ENCODE measurements at regions not wholly inside any gene's neighbourhood (a gene's known extent, or its start where the extent isn't known, plus 50 kb on each side); places are given as distances from the start of the nearest gene placed in this dataset.

DNA sequence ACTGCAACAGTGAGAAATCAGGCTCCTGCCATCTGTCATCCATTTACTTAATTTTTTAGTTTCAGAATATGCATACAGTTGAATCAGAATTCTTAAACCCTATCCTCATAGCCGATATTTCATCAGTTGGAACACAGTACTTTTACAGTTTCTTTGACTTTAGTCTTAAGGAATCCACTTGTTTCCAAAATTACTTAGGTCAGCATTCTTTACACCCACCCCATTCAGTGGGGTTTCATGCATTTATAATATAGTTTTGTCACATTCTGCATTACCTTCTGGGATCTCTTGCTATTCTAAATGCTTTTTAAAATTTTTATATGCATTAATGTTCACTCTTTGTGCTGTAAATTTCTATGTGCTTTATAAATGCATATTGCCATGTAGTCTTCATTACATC lies 400.4 kb upstream of the LRRTM4 start:
- TF ChIP-seq POLR2A (IDR thresholded peaks at IDR 0.05) (no peak), POLR2AphosphoS5 (IDR thresholded peaks at IDR 0.05) (no peak)
- TF ChIP-seq, protein P1, sequence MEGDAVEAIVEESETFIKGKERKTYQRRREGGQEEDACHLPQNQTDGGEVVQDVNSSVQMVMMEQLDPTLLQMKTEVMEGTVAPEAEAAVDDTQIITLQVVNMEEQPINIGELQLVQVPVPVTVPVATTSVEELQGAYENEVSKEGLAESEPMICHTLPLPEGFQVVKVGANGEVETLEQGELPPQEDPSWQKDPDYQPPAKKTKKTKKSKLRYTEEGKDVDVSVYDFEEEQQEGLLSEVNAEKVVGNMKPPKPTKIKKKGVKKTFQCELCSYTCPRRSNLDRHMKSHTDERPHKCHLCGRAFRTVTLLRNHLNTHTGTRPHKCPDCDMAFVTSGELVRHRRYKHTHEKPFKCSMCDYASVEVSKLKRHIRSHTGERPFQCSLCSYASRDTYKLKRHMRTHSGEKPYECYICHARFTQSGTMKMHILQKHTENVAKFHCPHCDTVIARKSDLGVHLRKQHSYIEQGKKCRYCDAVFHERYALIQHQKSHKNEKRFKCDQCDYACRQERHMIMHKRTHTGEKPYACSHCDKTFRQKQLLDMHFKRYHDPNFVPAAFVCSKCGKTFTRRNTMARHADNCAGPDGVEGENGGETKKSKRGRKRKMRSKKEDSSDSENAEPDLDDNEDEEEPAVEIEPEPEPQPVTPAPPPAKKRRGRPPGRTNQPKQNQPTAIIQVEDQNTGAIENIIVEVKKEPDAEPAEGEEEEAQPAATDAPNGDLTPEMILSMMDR (IDR thresholded peaks at IDR 0.05): no peak
- DNase-seq (ENCODE audit: low spot score in 2 of 2): no peak
- intact Hi-C loops (cut with DNase I; ENCODE audit: low total_unique reads): no loop called here
- H3K27ac ChIP-seq: no peak overlapping the region
- H3K9me3 ChIP-seq: no peaks in the 10 kb centered on the region
- no peaks in the 10 kb centered on the region for H3K4me1 ChIP-seq
- H3K36me3 ChIP-seq: no peaks in the 10 kb centered on the region
- H3K4me3 ChIP-seq: no peak overlapping the region
- no peaks in the 10 kb centered on the region for H3K27me3 ChIP-seq

DNA sequence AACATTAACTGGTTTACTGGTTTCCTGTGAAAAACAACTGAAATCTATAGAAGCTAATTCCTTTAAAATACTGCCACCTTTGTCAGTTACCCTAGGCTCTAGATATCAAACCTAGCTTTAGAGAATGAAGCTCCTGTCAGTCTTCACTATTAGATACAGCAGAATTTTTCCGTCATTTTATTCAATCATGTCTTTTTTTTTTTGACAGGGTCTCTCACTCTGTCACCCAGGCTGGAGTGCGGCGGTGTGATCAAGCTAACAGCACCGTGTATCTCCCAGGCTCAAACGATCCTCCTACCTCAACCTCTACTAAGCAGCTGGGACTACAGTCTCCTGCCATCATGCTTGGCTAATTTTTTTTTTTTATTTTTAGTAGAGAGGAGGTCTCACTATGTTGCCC lies 415.2 kb upstream of the LRRTM4 start:
- H3K4me1 ChIP-seq: no peaks in the 10 kb centered on the region
- no peak overlapping the region for H3K4me3 ChIP-seq
- intact Hi-C loops (cut with DNase I; ENCODE audit: low total_unique reads): no loop called here
- H3K9me3 ChIP-seq: no peaks in the 10 kb centered on the region
- no peaks in the 10 kb centered on the region for H3K27me3 ChIP-seq
- TF ChIP-seq, protein P1 (IDR thresholded peaks at IDR 0.05): no peak
- no peak for TF ChIP-seq POLR2A (IDR thresholded peaks at IDR 0.05)
- no peak for TF ChIP-seq POLR2AphosphoS5 (IDR thresholded peaks at IDR 0.05)
- no peak for DNase-seq (ENCODE audit: low spot score in 2 of 2)
- no peaks in the 10 kb centered on the region for H3K36me3 ChIP-seq
- no peak overlapping the region for H3K27ac ChIP-seq

DNA sequence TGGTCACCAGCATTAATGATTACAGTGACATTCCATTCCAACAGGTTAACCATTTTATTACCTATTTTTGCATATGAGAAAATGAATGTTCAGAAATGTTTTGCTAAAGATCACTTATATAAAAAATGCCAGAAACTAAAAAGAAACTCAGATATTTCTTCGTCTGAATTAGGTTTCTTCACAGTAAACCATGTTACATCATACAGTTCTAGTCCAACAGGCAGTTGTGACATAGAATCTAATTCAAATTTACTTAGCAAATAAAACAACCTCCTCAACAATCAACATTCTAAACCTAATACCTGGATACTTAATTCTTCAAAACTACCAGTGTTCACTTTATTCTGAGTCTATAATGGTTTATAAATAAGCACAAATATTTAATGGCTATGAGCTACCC lies 416.3 kb upstream of the LRRTM4 start:
- intact Hi-C loops (cut with DNase I; ENCODE audit: low total_unique reads): no loop called here
- TF ChIP-seq, protein P1 (IDR thresholded peaks at IDR 0.05): no peak
- TF ChIP-seq POLR2A (IDR thresholded peaks at IDR 0.05) (no peak), POLR2AphosphoS5 (IDR thresholded peaks at IDR 0.05) (no peak)

DNA sequence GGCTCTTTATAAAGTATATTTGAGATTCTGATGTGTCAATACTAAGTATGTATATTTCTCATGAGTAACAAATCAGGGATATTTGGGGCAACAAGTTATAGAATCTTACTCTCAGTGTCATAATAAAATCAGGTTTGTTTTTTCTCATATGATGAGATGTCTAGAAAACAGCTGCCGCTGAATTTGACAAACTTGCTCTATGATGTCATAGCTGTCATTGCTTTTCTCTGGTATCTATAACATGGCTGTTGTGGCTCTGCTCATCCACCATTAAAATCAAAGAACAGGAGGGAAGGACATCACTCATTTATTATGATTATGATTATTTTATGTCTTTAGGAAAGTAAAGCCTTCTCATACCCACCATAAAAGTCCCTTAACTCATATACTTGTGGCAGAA lies 417.2 kb upstream of the LRRTM4 start:
- no peaks in the 10 kb centered on the region for H3K27me3 ChIP-seq
- DNase-seq (ENCODE audit: low spot score in 2 of 2): no peak
- intact Hi-C loops (cut with DNase I; ENCODE audit: low total_unique reads): no loop called here
- H3K4me3 ChIP-seq: no peak overlapping the region
- no peak overlapping the region for H3K27ac ChIP-seq
- no peaks in the 10 kb centered on the region for H3K36me3 ChIP-seq
- TF ChIP-seq POLR2AphosphoS5 (IDR thresholded peaks at IDR 0.05): no peak
- TF ChIP-seq, protein P1 (IDR thresholded peaks at IDR 0.05): no peak
- TF ChIP-seq POLR2A (IDR thresholded peaks at IDR 0.05): no peak
- no peaks in the 10 kb centered on the region for H3K4me1 ChIP-seq
- no peaks in the 10 kb centered on the region for H3K9me3 ChIP-seq

More for the DNA sequence above, 416.3 kb upstream of the LRRTM4 start:
- Histone ChIP-seq H3K4me3 (no peak overlapping the region), H3K27me3 (no peaks in the 10 kb centered on the region), H3K36me3 (no peaks in the 10 kb centered on the region), H3K4me1 (no peaks in the 10 kb centered on the region), H3K9me3 (no peaks in the 10 kb centered on the region), H3K27ac (no peak overlapping the region)
- DNase-seq (ENCODE audit: low spot score in 2 of 2): no peak

DNA sequence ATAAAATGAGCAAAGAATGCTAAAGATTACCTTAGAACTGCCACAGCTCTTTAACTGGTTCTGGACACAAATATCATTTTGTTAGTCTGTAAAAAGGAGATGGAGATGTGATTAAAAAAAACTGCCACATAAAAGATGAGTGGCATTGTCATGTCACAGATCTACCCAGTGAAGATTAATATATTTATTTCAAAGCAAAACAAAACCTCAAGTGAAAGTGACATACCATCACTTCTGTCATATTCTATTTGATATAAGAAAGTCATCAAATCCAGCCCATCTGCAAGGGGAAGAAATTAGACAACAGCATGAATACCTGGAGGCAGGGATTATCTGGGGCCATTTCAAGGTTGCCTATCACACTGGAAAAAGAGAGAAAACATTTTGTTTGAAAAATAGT lies 417.6 kb upstream of the LRRTM4 start:
- intact Hi-C loops (cut with DNase I; ENCODE audit: low total_unique reads): no loop called here
- Histone ChIP-seq H3K9me3 (no peaks in the 10 kb centered on the region), H3K27me3 (no peaks in the 10 kb centered on the region), H3K36me3 (no peaks in the 10 kb centered on the region), H3K4me1 (no peaks in the 10 kb centered on the region), H3K4me3 (no peak overlapping the region), H3K27ac (no peak overlapping the region)
- TF ChIP-seq, protein P1 (IDR thresholded peaks at IDR 0.05): no peak
- TF ChIP-seq POLR2A (IDR thresholded peaks at IDR 0.05): no peak
- no peak for TF ChIP-seq POLR2AphosphoS5 (IDR thresholded peaks at IDR 0.05)
- DNase-seq (ENCODE audit: low spot score in 2 of 2): no peak
